Left ventricle myocardium inferior (tissue), 1 donor: ENCODE measurements at regions not wholly inside any gene's neighbourhood (a gene's known extent, or its start where the extent isn't known, plus 50 kb on each side); places are given as distances from the start of the nearest gene placed in this dataset.

ENCODE experiments used
- DNase-seq: peaks from one replicate; pipeline ENCODE4 v3.0.0-alpha.2; 2020
- H3K27ac ChIP-seq: fragments of 200-600 bp; replicated peaks from 2 replicates; pipeline ENCODE4 v1.8.0; 2021
- H3K27me3 ChIP-seq: fragments of 200-600 bp; 2 replicates; pipeline ENCODE4 v1.8.0; 2021; ENCODE audit warnings: low read depth
- H3K36me3 ChIP-seq: fragments of 200-600 bp; 2 replicates; pipeline ENCODE4 v1.8.0; 2021
- H3K4me1 ChIP-seq: fragments of 200-600 bp; 2 replicates; pipeline ENCODE4 v1.8.0; 2021
- H3K4me3 ChIP-seq: fragments of 200-600 bp; 2 replicates; pipeline ENCODE4 v1.8.0; 2021; ENCODE audit warnings: mild to moderate bottlenecking, moderate library complexity
- H3K9me3 ChIP-seq: fragments of 200-600 bp; replicated peaks from 2 replicates; pipeline ENCODE4 v1.8.0; 2021
- CTCF ChIP-seq: fragments of 200-600 bp; IDR thresholded peaks from 2 replicates; pipeline ENCODE4 v1.8.0; 2021; ENCODE audit warnings: antibody characterized with exemption, mild to moderate bottlenecking, borderline replicate concordance
- intact Hi-C: fragments of 100-400 bp; cut with micrococcal nuclease; formaldehyde crosslinking; loops from one replicate; pipeline ENCODE4 v1.11.0; 2022
- donor health status: DM: no; HTN: yes; CAD: no; lungs with severe emphysema.

GRCh38 chr11:106262852-106263251 lies 185.4 kb downstream of the AASDHPPT start:
- Histone ChIP-seq H3K27ac (no peak overlapping the region), H3K36me3 (no peaks in the 10 kb centered on the region), H3K4me3 (no peak overlapping the region), H3K9me3 (no peaks in the 10 kb centered on the region), H3K27me3 (no peaks in the 10 kb centered on the region), H3K4me1 (no peaks in the 10 kb centered on the region)
- intact Hi-C loops = no loop called here
- no peak for DNase-seq
- no peak for TF ChIP-seq CTCF

GRCh38 chr11:106263527-106263926 lies 186.1 kb downstream of the AASDHPPT start:
- Histone ChIP-seq H3K27me3 (no peaks in the 10 kb centered on the region), H3K27ac (no peak overlapping the region), H3K4me3 (no peak overlapping the region), H3K4me1 (no peaks in the 10 kb centered on the region), H3K9me3 (no peaks in the 10 kb centered on the region), H3K36me3 (no peaks in the 10 kb centered on the region)
- TF ChIP-seq CTCF = no peak
- no peak for DNase-seq
- intact Hi-C loops = no loop called here

GRCh38 chr11:106271086-106271485 lies 193.6 kb downstream of the AASDHPPT start:
- H3K27ac ChIP-seq = no peak overlapping the region
- intact Hi-C loops = no loop called here
- DNase-seq = no peak
- no peaks in the 10 kb centered on the region for H3K4me1 ChIP-seq
- H3K27me3 ChIP-seq = no peaks in the 10 kb centered on the region
- H3K4me3 ChIP-seq = no peak overlapping the region
- no peak for TF ChIP-seq CTCF
- H3K36me3 ChIP-seq = no peaks in the 10 kb centered on the region
- H3K9me3 ChIP-seq = peaks cover 16% of the 10 kb centered on the region

GRCh38 chr11:106271686-106272085 lies 194.2 kb downstream of the AASDHPPT start:
- H3K36me3 ChIP-seq = no peaks in the 10 kb centered on the region
- H3K27me3 ChIP-seq = no peaks in the 10 kb centered on the region
- TF ChIP-seq CTCF = no peak
- no peak overlapping the region for H3K4me3 ChIP-seq
- peaks cover 16% of the 10 kb centered on the region for H3K9me3 ChIP-seq
- H3K4me1 ChIP-seq = no peaks in the 10 kb centered on the region
- no peak overlapping the region for H3K27ac ChIP-seq
- no peak for DNase-seq
- intact Hi-C loops = no loop called here

- H3K27ac ChIP-seq = no peak overlapping the region
- DNase-seq = no peak
- no peak for TF ChIP-seq CTCF
- no peaks in the 10 kb centered on the region for H3K36me3 ChIP-seq
- intact Hi-C loops = no loop called here
- H3K27me3 ChIP-seq = no peaks in the 10 kb centered on the region
- no peaks in the 10 kb centered on the region for H3K4me1 ChIP-seq
- no peak overlapping the region for H3K4me3 ChIP-seq
- peaks cover 16% of the 10 kb centered on the region for H3K9me3 ChIP-seq
Observed at GRCh38 chr11:106275151-106275550, 197.7 kb downstream of the AASDHPPT start.

- no peaks in the 10 kb centered on the region for H3K36me3 ChIP-seq
- TF ChIP-seq CTCF = no peak
- intact Hi-C loops = no loop called here
- H3K4me1 ChIP-seq = no peaks in the 10 kb centered on the region
- DNase-seq = no peak
- H3K27ac ChIP-seq = no peak overlapping the region
- no peak overlapping the region for H3K4me3 ChIP-seq
- peaks cover 16% of the 10 kb centered on the region for H3K9me3 ChIP-seq
- no peaks in the 10 kb centered on the region for H3K27me3 ChIP-seq
Observed at GRCh38 chr11:106276126-106276525, 198.7 kb downstream of the AASDHPPT start.
